ENCODE measurements at regions not wholly inside any gene's neighbourhood (a gene's known extent, or its start where the extent isn't known, plus 50 kb on each side); places are given as distances from the start of the nearest gene placed in this dataset.

GRCh38 chrX:6449946-6450345 lies 85.0 kb downstream of the VCX3A start:
- no peaks in the 10 kb centered on the region for H3K9me3 ChIP-seq (replicated peaks; ENCODE audit: control insufficient read depth, insufficient read depth, low read length)
- ChIA-PET POLR2A (no interaction called here), CTCF (no interaction called here)
- no peak overlapping the region for H3K4me3 ChIP-seq (replicated peaks in 1 of 3; ENCODE audit: insufficient read depth in 1 of 3, low read depth in 1 of 3, low read length in 3 of 3)
- no peak for DNase-seq (ENCODE audit: low read depth, low spot score)
- no peaks in the 10 kb centered on the region for H3K36me3 ChIP-seq (ENCODE audit: control insufficient read depth in 2 of 2, extremely low read depth in 1 of 2, insufficient read depth in 2 of 2, low read length in 2 of 2)
- intact Hi-C loops (cut with micrococcal nuclease), result no loop called here
- no peaks in the 10 kb centered on the region for H3K9me1 ChIP-seq (replicated peaks; ENCODE audit: control insufficient read depth, extremely low read depth, insufficient read depth, low read length)
- dilution Hi-C loops (cut with MboI; ENCODE audit: extremely low pct_ligation_motif_present, low sequenced_read_pairs), result no loop called here
- no peak overlapping the region for H3K4me2 ChIP-seq (ENCODE audit: insufficient read depth, low read length)
- no peak overlapping the region for H3K27ac ChIP-seq (ENCODE audit: insufficient read depth, low read depth, low read length)
- no peak for FAIRE-seq
- H3K27me3 ChIP-seq (ENCODE audit: control insufficient read depth in 2 of 2, insufficient read depth in 2 of 2, low read length in 2 of 2), result no peaks in the 10 kb centered on the region
- no TSS peak for BruUV-seq (replicated peaks)
- H3K4me1 ChIP-seq (ENCODE audit: control insufficient read depth, extremely low read depth, insufficient read depth, low read length), result no peaks in the 10 kb centered on the region
- no peak overlapping the region for H2AFZ ChIP-seq (ENCODE audit: low read depth, low read length)
- no peaks in the 10 kb centered on the region for H3K79me2 ChIP-seq (ENCODE audit: control insufficient read depth, insufficient read depth, low read length)
- H4K20me1 ChIP-seq (replicated peaks; ENCODE audit: control insufficient read depth, extremely low read depth, insufficient read depth, low read length), result no peaks in the 10 kb centered on the region
- TF ChIP-seq GATA2 (IDR thresholded peaks at IDR 0.05; ENCODE audit: insufficient read depth, insufficient read length, low read depth, low read length) (no peak), POLR2AphosphoS5 (IDR thresholded peaks at IDR 0.05; ENCODE audit: insufficient read depth, low read depth, low read length) (no peak), JUN (IDR thresholded peaks at IDR 0.05; ENCODE audit: borderline replicate concordance, insufficient read depth, insufficient read length, low read depth) (no peak), POLR2A (IDR thresholded peaks at IDR 0.05; ENCODE audit: low read depth, low read length) (no peak), MYC (IDR thresholded peaks at IDR 0.05; ENCODE audit: low read depth, low read length) (no peak), FOS (IDR thresholded peaks at IDR 0.05; ENCODE audit: borderline replicate concordance, insufficient read depth, low read length) (no peak), EZH2 (IDR thresholded peaks at IDR 0.05; ENCODE audit: borderline replicate concordance, low read depth, low read length, severe bottlenecking) (no peak)
- TF ChIP-seq, protein P1, sequence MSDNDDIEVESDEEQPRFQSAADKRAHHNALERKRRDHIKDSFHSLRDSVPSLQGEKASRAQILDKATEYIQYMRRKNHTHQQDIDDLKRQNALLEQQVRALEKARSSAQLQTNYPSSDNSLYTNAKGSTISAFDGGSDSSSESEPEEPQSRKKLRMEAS (IDR thresholded peaks at IDR 0.05; ENCODE audit: insufficient read depth, insufficient read length), result no peak
- TF ChIP-seq, protein P2, sequence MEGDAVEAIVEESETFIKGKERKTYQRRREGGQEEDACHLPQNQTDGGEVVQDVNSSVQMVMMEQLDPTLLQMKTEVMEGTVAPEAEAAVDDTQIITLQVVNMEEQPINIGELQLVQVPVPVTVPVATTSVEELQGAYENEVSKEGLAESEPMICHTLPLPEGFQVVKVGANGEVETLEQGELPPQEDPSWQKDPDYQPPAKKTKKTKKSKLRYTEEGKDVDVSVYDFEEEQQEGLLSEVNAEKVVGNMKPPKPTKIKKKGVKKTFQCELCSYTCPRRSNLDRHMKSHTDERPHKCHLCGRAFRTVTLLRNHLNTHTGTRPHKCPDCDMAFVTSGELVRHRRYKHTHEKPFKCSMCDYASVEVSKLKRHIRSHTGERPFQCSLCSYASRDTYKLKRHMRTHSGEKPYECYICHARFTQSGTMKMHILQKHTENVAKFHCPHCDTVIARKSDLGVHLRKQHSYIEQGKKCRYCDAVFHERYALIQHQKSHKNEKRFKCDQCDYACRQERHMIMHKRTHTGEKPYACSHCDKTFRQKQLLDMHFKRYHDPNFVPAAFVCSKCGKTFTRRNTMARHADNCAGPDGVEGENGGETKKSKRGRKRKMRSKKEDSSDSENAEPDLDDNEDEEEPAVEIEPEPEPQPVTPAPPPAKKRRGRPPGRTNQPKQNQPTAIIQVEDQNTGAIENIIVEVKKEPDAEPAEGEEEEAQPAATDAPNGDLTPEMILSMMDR (IDR thresholded peaks at IDR 0.05; ENCODE audit: extremely low read depth in 1 of 2, insufficient read depth in 1 of 2, low read depth in 1 of 2, low read length in 2 of 2), result no peak
- no peak overlapping the region for H3K9ac ChIP-seq (replicated peaks; ENCODE audit: extremely low read depth, insufficient read depth, low read length)
